Esophagus muscularis mucosa (tissue), 3 donors: ENCODE measurements at regions not wholly inside any gene's neighbourhood (a gene's known extent, or its start where the extent isn't known, plus 50 kb on each side); places are given as distances from the start of the nearest gene placed in this dataset.

ENCODE experiments used
- POLR2A ChIP-seq: fragments of 450-650 bp; IDR thresholded peaks from one replicate; pipeline ENCODE4 v1.6.1; 2017; ENCODE audit warnings: antibody characterized with exemption, moderate library complexity, mild to moderate bottlenecking, low read depth
- POLR2AphosphoS5 ChIP-seq, 2 donors: sonication (generic); formaldehyde crosslinking; IDR thresholded peaks; one replicate each; pipeline ENCODE4 v1.6.1; 2017; ENCODE audit warnings: antibody characterized with exemption in 2 of 2
- TF ChIP-seq, protein P1 (sequence below), 3 experiments: fragments of 200-600 bp in 2 of 3; fragments of 450-650 bp in 1 of 3; sonication (generic) in 2 of 3; IDR thresholded peaks; one replicate each; pipeline ENCODE4 v1.5.1; 2017 to 2019; ENCODE audit warnings: antibody characterized with exemption in 3 of 3, mild to moderate bottlenecking in 2 of 3, moderate library complexity in 1 of 3

DNA sequence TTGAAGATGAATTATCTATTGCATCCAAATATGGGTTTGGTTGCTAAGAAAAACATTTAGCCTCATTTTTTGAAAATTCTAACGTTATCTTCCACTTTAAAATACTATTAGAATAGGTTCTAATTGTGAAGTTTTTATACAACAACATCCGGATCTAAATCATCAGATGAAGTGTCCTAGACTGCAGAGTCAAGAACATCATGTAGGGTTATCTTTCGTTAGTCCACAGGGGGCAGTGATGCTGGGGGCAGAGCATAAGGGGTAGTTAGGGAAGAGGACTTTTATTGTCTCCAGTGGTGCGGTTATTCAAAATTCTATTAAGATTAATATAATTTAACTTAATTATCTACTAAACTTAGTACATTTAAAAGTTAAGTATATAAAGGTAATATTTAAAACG, 990.6 kb upstream of the PHF14 start:
- TF ChIP-seq, protein P1, sequence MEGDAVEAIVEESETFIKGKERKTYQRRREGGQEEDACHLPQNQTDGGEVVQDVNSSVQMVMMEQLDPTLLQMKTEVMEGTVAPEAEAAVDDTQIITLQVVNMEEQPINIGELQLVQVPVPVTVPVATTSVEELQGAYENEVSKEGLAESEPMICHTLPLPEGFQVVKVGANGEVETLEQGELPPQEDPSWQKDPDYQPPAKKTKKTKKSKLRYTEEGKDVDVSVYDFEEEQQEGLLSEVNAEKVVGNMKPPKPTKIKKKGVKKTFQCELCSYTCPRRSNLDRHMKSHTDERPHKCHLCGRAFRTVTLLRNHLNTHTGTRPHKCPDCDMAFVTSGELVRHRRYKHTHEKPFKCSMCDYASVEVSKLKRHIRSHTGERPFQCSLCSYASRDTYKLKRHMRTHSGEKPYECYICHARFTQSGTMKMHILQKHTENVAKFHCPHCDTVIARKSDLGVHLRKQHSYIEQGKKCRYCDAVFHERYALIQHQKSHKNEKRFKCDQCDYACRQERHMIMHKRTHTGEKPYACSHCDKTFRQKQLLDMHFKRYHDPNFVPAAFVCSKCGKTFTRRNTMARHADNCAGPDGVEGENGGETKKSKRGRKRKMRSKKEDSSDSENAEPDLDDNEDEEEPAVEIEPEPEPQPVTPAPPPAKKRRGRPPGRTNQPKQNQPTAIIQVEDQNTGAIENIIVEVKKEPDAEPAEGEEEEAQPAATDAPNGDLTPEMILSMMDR (IDR thresholded peaks at IDR 0.05): no peak
- TF ChIP-seq POLR2AphosphoS5 (IDR thresholded peaks at IDR 0.05) (no peak), POLR2A (no peak)
